Activated CD4-positive, alpha-beta T cell treated with anti-CD3 and anti-CD28 coated beads, Interleukin-2, amount 50 U/mL, for 24 hours (primary cell): ENCODE measurements at regions not wholly inside any gene's neighbourhood (a gene's known extent, or its start where the extent isn't known, plus 50 kb on each side); places are given as distances from the start of the nearest gene placed in this dataset.
"Not testable (repeated sequence)": the region's sequence is repeated elsewhere in the genome, so short reads cannot be mapped to it uniquely, and the experiment has no call there.

Experiments used
- DNase-seq, 2 donors: peaks; one replicate each; pipeline ENCODE4 v3.0.0-alpha.2; 2020; ENCODE audit warnings: low read depth in 1 of 2, low spot score in 1 of 2

DNA sequence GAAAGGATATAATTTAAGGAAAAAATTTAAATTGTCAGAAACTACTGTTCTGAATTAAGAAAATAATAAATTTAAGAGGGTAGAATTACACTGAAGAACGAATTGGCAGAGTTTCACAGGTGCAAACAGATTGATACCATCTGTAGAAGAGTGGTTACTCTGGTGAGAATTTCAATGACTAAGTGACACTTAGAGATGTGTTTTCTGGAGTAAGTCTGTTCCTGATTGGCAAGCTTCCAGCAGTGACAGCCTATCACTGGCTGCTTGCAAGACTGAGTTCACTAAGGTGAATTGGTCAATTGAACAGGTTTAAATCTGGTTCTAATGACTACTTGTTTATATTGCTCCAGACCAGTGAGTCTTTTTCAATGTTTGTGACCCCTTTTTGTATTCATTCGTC, 838.2 kb upstream of the RGS18 start:
- DNase-seq, result no peak

DNA sequence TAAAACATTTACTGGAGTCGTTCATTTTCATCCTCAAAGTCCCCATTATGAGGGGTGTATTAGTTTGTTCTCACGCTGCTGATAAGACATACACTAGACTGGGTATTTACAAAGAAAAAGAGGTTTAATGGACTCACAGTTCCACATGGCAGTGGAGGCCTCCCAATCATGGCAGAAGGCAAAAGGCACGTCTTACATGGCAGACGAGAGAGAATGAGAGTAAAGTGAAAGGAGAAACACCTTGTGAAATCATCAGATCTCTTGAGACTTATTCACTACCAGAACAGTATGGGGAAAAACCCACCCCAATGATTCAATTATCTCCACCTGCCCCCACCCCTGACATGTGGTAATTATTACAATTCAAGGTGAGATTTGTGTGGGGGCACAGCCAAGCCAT, 830.4 kb upstream of the RGS18 start:
- DNase-seq, result no peak

- DNase-seq, result no peak
Observed at GRCh38 chr1:191343816-191344215, 814.4 kb upstream of the RGS18 start.

DNA sequence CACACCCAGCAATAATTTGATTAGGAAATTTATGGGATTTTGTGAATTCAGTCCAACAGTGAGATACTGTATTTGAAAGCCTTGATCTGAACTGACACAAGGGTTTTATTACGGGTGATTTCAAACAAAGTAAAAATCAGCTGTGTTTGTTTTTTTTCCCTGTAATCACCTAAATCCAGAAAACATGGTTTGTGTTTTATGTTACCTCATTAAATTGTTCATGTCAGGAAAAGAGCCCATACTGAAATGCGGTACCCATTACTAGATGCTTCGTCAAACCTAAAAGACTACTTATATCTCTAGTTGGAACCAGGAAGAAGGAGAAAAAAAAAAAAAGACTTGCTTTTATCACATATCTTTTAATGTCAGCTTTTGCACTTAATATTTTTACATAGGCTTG, 811.9 kb upstream of the RGS18 start:
- no peak for DNase-seq

GRCh38 chr1:191348328-191348727, 809.9 kb upstream of the RGS18 start:
- DNase-seq, result no peak

DNA sequence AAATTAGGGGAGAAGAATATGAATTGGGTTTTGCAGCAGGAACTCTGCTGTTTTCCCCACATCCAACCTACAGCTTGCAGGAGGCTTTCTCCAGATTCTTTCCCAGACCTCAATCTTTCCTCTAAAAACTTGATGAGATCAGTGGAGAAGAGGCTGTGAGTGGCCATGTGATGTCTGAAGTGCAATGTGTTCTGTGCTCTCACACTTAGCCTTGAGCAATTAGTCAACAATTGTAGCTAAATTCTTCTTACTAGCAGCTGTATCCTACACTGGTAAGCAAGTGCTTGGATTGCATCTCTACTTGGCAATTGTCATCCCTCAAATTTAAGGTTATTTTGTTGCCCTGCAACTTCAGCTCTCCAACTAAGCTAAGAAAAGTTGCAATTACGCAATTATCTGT, 807.3 kb upstream of the RGS18 start:
- DNase-seq, result no peak

DNA sequence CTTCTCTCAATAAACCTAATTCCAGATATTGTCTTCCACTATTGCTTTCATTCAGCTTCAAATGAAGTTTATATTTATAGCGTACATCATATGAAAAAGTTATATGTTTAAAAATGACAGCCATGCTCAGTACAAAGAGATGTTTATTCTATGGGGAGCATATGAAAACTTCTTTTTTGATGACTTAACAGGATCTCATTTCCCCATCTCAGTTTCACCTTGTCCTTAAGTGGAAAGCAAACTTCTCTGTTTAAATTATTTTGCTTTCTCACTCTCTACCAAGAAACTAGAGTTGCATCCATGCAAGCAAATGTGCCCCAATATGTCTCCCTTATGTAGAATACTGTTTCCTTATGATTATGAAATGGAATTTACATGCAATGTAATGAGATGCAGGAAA, 799.5 kb upstream of the RGS18 start:
- no peak for DNase-seq

- DNase-seq, result no peak
Observed at GRCh38 chr1:191366686-191367085, 791.6 kb upstream of the RGS18 start.

- DNase-seq, result no peak
Observed at GRCh38 chr1:191368891-191369654, 789.2 kb upstream of the RGS18 start.

DNA sequence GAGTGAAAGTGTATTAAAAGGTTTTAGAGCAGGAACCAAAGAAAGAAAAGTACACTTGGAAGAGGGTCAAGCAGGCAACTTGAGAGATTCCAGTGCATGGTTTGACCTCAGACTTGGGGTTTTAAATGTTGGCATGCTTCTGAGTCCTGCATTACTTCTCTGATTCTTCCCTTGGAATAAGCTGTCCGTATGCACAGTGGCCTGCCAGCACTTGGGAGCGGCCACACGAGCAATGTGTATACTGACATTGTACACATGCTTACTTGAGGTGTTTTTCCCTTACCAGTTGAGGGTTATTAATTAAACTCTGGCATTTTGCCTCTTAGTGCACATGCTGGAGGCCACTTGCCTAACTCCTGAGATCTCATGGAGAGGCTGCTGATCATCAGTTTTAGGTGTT, 786.6 kb upstream of the RGS18 start:
- no peak for DNase-seq

DNA sequence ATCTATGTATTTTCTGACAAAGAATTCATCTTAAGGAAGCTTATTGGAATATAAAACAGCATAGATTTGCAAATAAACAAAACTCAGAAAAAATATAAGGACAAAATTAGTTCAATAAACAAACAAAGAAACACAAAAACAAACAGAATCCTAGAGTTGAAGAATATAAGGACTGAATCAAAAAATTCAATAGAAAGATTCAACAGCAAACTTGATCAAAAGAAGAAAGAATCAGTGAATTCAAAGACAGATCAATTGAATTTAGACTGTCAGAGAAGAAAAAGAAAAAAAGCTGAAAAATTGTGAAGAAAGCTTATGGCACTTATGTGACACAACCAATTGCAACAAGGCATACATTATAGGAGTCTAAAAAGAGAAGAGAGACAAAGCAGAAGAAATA, 770.0 kb upstream of the RGS18 start:
- no peak for DNase-seq

- DNase-seq, result no peak
Observed at GRCh38 chr1:191396622-191397021, 761.6 kb upstream of the RGS18 start.

DNA sequence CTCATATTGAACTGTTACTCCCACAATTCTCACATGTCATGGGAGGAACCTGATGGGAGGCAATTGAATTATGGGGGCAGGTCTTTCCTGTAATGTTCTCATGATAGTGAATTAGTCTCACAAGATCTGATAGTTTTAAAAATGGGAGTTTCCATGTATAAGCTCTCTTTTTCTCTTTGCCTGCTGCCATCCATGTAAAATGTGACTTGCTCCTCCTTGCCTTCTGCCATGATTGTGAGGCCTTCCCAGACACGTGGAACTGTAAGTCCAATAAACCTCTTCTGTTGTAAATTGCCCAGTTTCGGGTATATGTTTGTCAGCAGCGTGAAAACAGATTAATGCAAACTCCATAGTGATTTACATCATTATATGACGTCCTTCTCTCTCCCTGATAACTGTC, 759.7 kb upstream of the RGS18 start:
- no peak for DNase-seq

- DNase-seq, result no peak
Observed at GRCh38 chr1:191405417-191405816, 752.8 kb upstream of the RGS18 start.

DNA sequence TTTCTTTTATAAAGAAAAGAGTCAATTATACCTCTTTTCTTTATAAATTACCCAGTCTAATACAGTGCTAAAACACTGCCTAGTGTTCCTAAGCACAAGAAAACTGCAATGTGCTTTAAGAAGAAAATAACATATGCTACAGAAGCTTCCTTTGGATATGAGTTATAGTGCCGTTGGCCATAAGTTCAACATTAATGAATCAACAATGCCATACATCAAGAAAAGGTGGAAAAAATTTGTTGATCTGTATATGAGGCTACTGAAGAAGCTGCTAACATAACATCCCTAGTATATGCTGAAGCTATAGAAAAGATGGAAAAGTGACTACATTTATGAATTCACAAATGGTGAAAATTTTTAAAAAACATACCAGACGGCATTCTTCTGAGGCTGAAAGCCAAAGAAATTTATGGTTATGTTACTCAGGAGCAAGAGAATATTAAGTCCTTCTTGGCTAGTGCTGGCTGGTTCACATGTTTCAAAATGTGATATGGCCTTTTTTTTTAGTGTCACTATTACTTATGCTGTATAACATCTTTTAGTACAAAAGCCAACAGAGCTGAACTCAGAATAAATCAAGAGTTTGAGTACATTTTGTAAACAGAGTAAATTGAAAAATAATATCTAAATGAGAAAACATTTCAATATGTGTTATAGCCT, 743.2 kb upstream of the RGS18 start:
- no peak for DNase-seq

- DNase-seq, result no peak
Observed at GRCh38 chr1:191419842-191420241, 738.4 kb upstream of the RGS18 start.

GRCh38 chr1:191427593-191427992, 730.7 kb upstream of the RGS18 start:
- DNase-seq, result no peak

GRCh38 chr1:191432817-191433216, 725.4 kb upstream of the RGS18 start:
- DNase-seq, result no peak

- no peak for DNase-seq
Observed at GRCh38 chr1:191438979-191439378, 719.3 kb upstream of the RGS18 start.

DNA sequence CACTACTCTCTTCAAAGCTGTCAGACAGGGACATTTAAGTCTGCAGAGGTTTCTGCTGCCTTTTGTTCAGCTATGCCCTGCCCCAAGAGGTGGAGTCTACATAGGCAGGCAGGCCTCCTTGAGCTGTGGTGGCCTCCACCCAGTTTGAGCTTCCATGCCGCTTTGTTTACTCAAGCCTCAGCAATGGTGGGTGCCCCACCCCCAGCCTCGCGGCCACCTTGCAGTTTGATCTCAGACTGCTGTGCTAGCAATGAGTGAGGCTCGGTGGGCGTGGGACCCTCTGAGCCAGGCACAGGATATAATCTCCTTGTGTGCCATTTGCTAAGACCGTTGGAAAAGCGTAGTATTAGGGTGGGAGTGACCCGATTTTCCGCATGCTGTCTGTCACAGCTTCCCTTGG, 710.0 kb upstream of the RGS18 start:
- not testable (repeated sequence) for DNase-seq

DNA sequence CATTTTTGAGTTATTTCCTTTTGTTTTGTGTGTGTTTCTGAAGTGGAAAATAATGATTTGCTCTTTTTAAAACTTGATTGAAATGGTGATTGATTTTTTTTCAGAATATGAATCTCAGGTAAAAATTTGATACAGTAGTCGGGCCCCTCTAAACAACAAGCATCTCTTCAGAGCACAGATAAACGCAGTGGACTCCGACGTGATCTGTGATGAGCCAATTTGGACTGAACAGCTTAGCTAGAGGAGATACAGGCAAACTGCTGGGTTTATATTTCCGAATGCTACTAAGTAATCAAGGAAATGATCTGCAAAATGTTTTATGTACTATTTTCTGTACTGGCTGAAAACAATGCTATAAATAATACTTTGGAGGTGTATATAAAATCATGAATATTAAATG, 705.7 kb upstream of the RGS18 start:
- no peak for DNase-seq

DNA sequence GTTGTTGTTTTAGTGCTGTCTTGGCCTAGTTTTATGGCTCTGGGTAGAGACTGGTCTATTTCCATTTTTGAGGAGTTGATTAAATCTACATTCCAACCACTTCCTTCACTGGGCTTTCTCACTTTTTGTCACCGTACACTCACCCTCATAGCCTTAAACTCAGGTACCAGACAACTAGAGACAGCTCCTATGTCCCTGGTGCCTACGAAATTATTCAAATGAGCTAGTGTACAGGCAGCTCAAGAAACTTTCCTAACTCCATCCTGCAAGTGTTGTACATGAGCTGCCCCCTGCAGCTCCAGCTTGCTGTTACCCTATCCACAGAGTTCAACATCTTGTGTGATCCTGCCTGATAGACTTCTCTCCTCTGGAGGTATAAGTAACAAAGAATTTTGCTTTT, 704.8 kb upstream of the RGS18 start:
- peak in 1 of 2 donors; percentile 0 for DNase-seq

- DNase-seq, result no peak
Observed at GRCh38 chr1:191457889-191458288, 700.4 kb upstream of the RGS18 start.
